ENCODE measurements at regions not wholly inside any gene's neighbourhood (a gene's known extent, or its start where the extent isn't known, plus 50 kb on each side); places are given as distances from the start of the nearest gene placed in this dataset.

- DNase-seq (ENCODE audit: low spot score): no peak
- H3K27ac ChIP-seq (ENCODE audit: low read depth, low read length, poor library complexity, severe bottlenecking): no peak overlapping the region
- no peak overlapping the region for H3K4me3 ChIP-seq (ENCODE audit: low read depth, low read length, poor library complexity, severe bottlenecking)
- no peaks in the 10 kb centered on the region for H3K27me3 ChIP-seq (replicated peaks; ENCODE audit: insufficient read depth, low read depth, low read length, poor library complexity)
- intact Hi-C loops (cut with micrococcal nuclease; ENCODE audit: unreplicated experiment): no loop called here
- peaks cover 9% of the 10 kb centered on the region for H3K9me3 ChIP-seq (ENCODE audit: low read depth, low read length, poor library complexity, severe bottlenecking)
- H3K36me3 ChIP-seq (ENCODE audit: insufficient read depth, low read length, poor library complexity, severe bottlenecking): peaks cover 84% of the 10 kb centered on the region
- no TSS peak for BruUV-seq (replicated peaks)
- TF ChIP-seq EZH2 (IDR thresholded peaks at IDR 0.05; ENCODE audit: borderline replicate concordance, low read depth, low read length, poor library complexity, severe bottlenecking): no peak
- CTCF ChIA-PET: no interaction called here
- peaks cover 27% of the 10 kb centered on the region for H3K4me1 ChIP-seq (ENCODE audit: insufficient read depth, low read length, poor library complexity, severe bottlenecking)
- POLR2A ChIA-PET (ENCODE audit: low non-redundant PET): no interaction called here
Observed at GRCh38 chr11:69372589-69373250, 78.8 kb downstream of the MYEOV start.

GRCh38 chr11:69373251-69373635, 79.3 kb downstream of the MYEOV start:
- no peak overlapping the region for H3K27ac ChIP-seq (ENCODE audit: low read depth, low read length, poor library complexity, severe bottlenecking)
- intact Hi-C loops (cut with micrococcal nuclease; ENCODE audit: unreplicated experiment): no loop called here
- ChIA-PET POLR2A (ENCODE audit: low non-redundant PET) (interaction anchor here (0.7 kb wide), 1 partner anchor 61 kb away, joined by 7 read pairs; no protein-coding TSS in a partner anchor), CTCF (no interaction called here)
- H3K9me3 ChIP-seq (ENCODE audit: low read depth, low read length, poor library complexity, severe bottlenecking): peaks cover 9% of the 10 kb centered on the region
- BruUV-seq (replicated peaks): no TSS peak
- peaks cover 79% of the 10 kb centered on the region for H3K36me3 ChIP-seq (ENCODE audit: insufficient read depth, low read length, poor library complexity, severe bottlenecking)
- TF ChIP-seq CTCF (conservative IDR thresholded peaks at IDR 0.05; ENCODE audit: low read depth, low read length): no peak
- no peak for TF ChIP-seq EZH2 (IDR thresholded peaks at IDR 0.05; ENCODE audit: borderline replicate concordance, low read depth, low read length, poor library complexity, severe bottlenecking)
- no peak overlapping the region for H3K4me3 ChIP-seq (ENCODE audit: low read depth, low read length, poor library complexity, severe bottlenecking)
- no peak for DNase-seq (ENCODE audit: low spot score)
- no peaks in the 10 kb centered on the region for H3K27me3 ChIP-seq (replicated peaks; ENCODE audit: insufficient read depth, low read depth, low read length, poor library complexity)
- peaks cover 27% of the 10 kb centered on the region for H3K4me1 ChIP-seq (ENCODE audit: insufficient read depth, low read length, poor library complexity, severe bottlenecking)

- Histone ChIP-seq H3K27ac (ENCODE audit: low read depth, low read length, poor library complexity, severe bottlenecking) (peak overlapping the region; percentile 50), H3K27me3 (replicated peaks; ENCODE audit: insufficient read depth, low read depth, low read length, poor library complexity) (no peaks in the 10 kb centered on the region), H3K9me3 (ENCODE audit: low read depth, low read length, poor library complexity, severe bottlenecking) (peaks cover under 1% of the 10 kb centered on the region), H3K4me1 (ENCODE audit: insufficient read depth, low read length, poor library complexity, severe bottlenecking) (peaks cover 30% of the 10 kb centered on the region), H3K4me3 (ENCODE audit: low read depth, low read length, poor library complexity, severe bottlenecking) (no peak overlapping the region), H3K36me3 (ENCODE audit: insufficient read depth, low read length, poor library complexity, severe bottlenecking) (peaks cover 68% of the 10 kb centered on the region)
- no TSS peak for BruUV-seq (replicated peaks)
- CTCF ChIA-PET: no interaction called here
- POLR2A ChIA-PET (ENCODE audit: low non-redundant PET): no interaction called here
- TF ChIP-seq CTCF (conservative IDR thresholded peaks at IDR 0.05; ENCODE audit: low read depth, low read length) (no peak), EZH2 (IDR thresholded peaks at IDR 0.05; ENCODE audit: borderline replicate concordance, low read depth, low read length, poor library complexity, severe bottlenecking) (no peak)
- intact Hi-C loops (cut with micrococcal nuclease; ENCODE audit: unreplicated experiment): no loop called here
- no peak for DNase-seq (ENCODE audit: low spot score)
Observed at GRCh38 chr11:69374110-69374945, 80.4 kb downstream of the MYEOV start.
